Endodermal cell (in vitro differentiated cells): ENCODE measurements at regions not wholly inside any gene's neighbourhood (a gene's known extent, or its start where the extent isn't known, plus 50 kb on each side); places are given as distances from the start of the nearest gene placed in this dataset.
A peak's percentile ranks its signal among the peaks of the same experiment; 100 is the strongest.

ENCODE experiments used
- DNase-seq: peaks from one replicate; pipeline ENCODE4 v3.0.0-alpha.2; 2017
- H3K27ac ChIP-seq: 2 replicates; pipeline ENCODE4 v1.5.1; 2013; ENCODE audit warnings: mild to moderate bottlenecking, low read depth, low read length, moderate library complexity
- H3K27me3 ChIP-seq: 2 replicates; pipeline ENCODE4 v1.6.1; 2013; ENCODE audit warnings: mild to moderate bottlenecking, low read length, moderate library complexity; ENCODE audit not compliant: insufficient read depth, control insufficient read depth, poor library complexity, severe bottlenecking
- H3K36me3 ChIP-seq: 2 replicates; pipeline ENCODE4 v1.7.0; 2013; ENCODE audit warnings: mild to moderate bottlenecking, low read length, moderate library complexity; ENCODE audit not compliant: control insufficient read depth, insufficient read depth
- H3K4me1 ChIP-seq: one replicate; pipeline ENCODE4 v1.7.0; 2013; ENCODE audit warnings: low read length; ENCODE audit not compliant: control insufficient read depth, insufficient read depth
- H3K4me3 ChIP-seq: 2 replicates; pipeline ENCODE4 v1.5.1; 2013; ENCODE audit warnings: mild to moderate bottlenecking, low read length, moderate library complexity
- H3K9ac ChIP-seq: 2 replicates; pipeline ENCODE4 v1.6.1; 2013; ENCODE audit warnings: mild to moderate bottlenecking, low read length, moderate library complexity; ENCODE audit not compliant: poor library complexity, severe bottlenecking; ENCODE audit errors: extremely low read depth
- H3K9me3 ChIP-seq: 2 replicates; pipeline ENCODE4 v1.6.1; 2013; ENCODE audit warnings: mild to moderate bottlenecking, low read length, moderate library complexity; ENCODE audit not compliant: control insufficient read depth
- H3K27ac Mint-ChIP-seq: 2 replicates; pipeline ENCODE4 v1.8.0; 2020; ENCODE audit warnings: mixed read lengths
- H3K27me3 Mint-ChIP-seq: 2 replicates; pipeline ENCODE4 v1.8.0; 2021; ENCODE audit warnings: mild to moderate bottlenecking, mixed read lengths; ENCODE audit not compliant: insufficient read depth
- H3K36me3 Mint-ChIP-seq: 2 replicates; pipeline ENCODE4 v1.8.0; 2020; ENCODE audit warnings: low read depth, mixed read lengths
- H3K4me1 Mint-ChIP-seq: 2 replicates; pipeline ENCODE4 v1.8.0; 2020; ENCODE audit warnings: mixed read lengths
- H3K4me3 Mint-ChIP-seq: 2 replicates; pipeline ENCODE4 v1.8.0; 2020; ENCODE audit warnings: mild to moderate bottlenecking, moderate library complexity, mixed read lengths
- H3K9me3 Mint-ChIP-seq: 2 replicates; pipeline ENCODE4 v1.8.0; 2020; ENCODE audit warnings: mild to moderate bottlenecking, mixed read lengths
- CTCF ChIP-seq: fragments of 200-600 bp; sonication (generic); conservative IDR thresholded peaks from 2 replicates; pipeline ENCODE4 v1.5.0; 2021; ENCODE audit warnings: antibody characterized with exemption, mild to moderate bottlenecking
- WGBS, 2 experiments: methylation state at CpG; one replicate each; pipeline versions ENCODE4 v1.1.5 to v1.1.7; 2013; ENCODE audit warnings: missing lambda C conversion rate in 2 of 2, mixed read lengths in 1 of 2; ENCODE audit not compliant: insufficient coverage in 1 of 2, insufficient read length in 1 of 2; 5-methylcytosine and 5-hydroxymethylcytosine counted together

- no peak for DNase-seq
- Histone ChIP-seq H3K9me3 (no peaks in the 10 kb centered on the region), H3K27me3 (peaks cover 40% of the 10 kb centered on the region), H3K36me3 (no peaks in the 10 kb centered on the region), H3K9ac (no peak overlapping the region), H3K27ac (no peak overlapping the region), H3K4me3 (no peak overlapping the region), H3K4me1 (no peaks in the 10 kb centered on the region)
- 90 to 100% methylated on average over 1 to 2 of the region's 3 CpGs for WGBS, 2 experiments
- Mint-ChIP-seq H3K9me3 (no peaks in the 10 kb centered on the region), H3K27ac (no peak overlapping the region), H3K27me3 (peaks cover 30% of the 10 kb centered on the region), H3K36me3 (no peaks in the 10 kb centered on the region), H3K4me3 (no peak overlapping the region), H3K4me1 (no peaks in the 10 kb centered on the region)
- no peak for TF ChIP-seq CTCF
Measured at GRCh38 chr3:98655666-98656065, 62.3 kb upstream of the CPOX start.

GRCh38 chr3:98657457-98657856, 64.0 kb upstream of the CPOX start:
- H3K4me3 ChIP-seq: no peak overlapping the region

GRCh38 chr3:98662699-98663098, 69.3 kb upstream of the CPOX start:
- Histone ChIP-seq H3K4me3 (no peak overlapping the region), H3K9me3 (no peaks in the 10 kb centered on the region), H3K27me3 (peaks cover 42% of the 10 kb centered on the region), H3K4me1 (no peaks in the 10 kb centered on the region), H3K36me3 (no peaks in the 10 kb centered on the region), H3K27ac (no peak overlapping the region), H3K9ac (no peak overlapping the region)
- H3K4me3 Mint-ChIP-seq: no peak overlapping the region
- no peaks in the 10 kb centered on the region for H3K9me3 Mint-ChIP-seq
- no peak overlapping the region for H3K27ac Mint-ChIP-seq
- TF ChIP-seq CTCF: no peak
- no peaks in the 10 kb centered on the region for H3K36me3 Mint-ChIP-seq
- H3K4me1 Mint-ChIP-seq: no peaks in the 10 kb centered on the region
- H3K27me3 Mint-ChIP-seq: peaks cover 34% of the 10 kb centered on the region
- DNase-seq: no peak
- WGBS, 2 experiments: 85 to 86% methylated on average over 4 of the region's 4 CpGs

More at GRCh38 chr3:98657457-98657856, 64.0 kb upstream of the CPOX start:
- no peaks in the 10 kb centered on the region for H3K4me1 Mint-ChIP-seq
- no peak overlapping the region for H3K4me3 Mint-ChIP-seq
- no peak overlapping the region for H3K27ac ChIP-seq
- H3K27me3 Mint-ChIP-seq: peaks cover 30% of the 10 kb centered on the region
- DNase-seq: peak; percentile 88
- H3K36me3 Mint-ChIP-seq: no peaks in the 10 kb centered on the region
- H3K9me3 Mint-ChIP-seq: no peaks in the 10 kb centered on the region
- 13 to 17% methylated on average over 21 to 25 of the region's 25 CpGs for WGBS, 2 experiments
- peak; percentile 76 for TF ChIP-seq CTCF
- no peaks in the 10 kb centered on the region for H3K9me3 ChIP-seq
- no peaks in the 10 kb centered on the region for H3K36me3 ChIP-seq
- peaks cover 31% of the 10 kb centered on the region for H3K27me3 ChIP-seq
- H3K4me1 ChIP-seq: no peaks in the 10 kb centered on the region
- no peak overlapping the region for H3K27ac Mint-ChIP-seq
- no peak overlapping the region for H3K9ac ChIP-seq
